HAP-1 (cell line): ENCODE measurements at regions not wholly inside any gene's neighbourhood (a gene's known extent, or its start where the extent isn't known, plus 50 kb on each side); places are given as distances from the start of the nearest gene placed in this dataset.
"Not testable (repeated sequence)": the region's sequence is repeated elsewhere in the genome, so short reads cannot be mapped to it uniquely, and the experiment has no call there.

Experiments
- DNase-seq, 2 experiments: peaks; one replicate each; pipeline ENCODE4 v3.0.0-alpha.2; 2016 to 2020; ENCODE audit warnings: low spot score in 2 of 2
- H3K27me3 ChIP-seq: fragments of 250-450 bp; sonication (Bioruptor Pico); 2 replicates; pipeline ENCODE4 v1.5.1; 2020; ENCODE audit warnings: low read depth, mild to moderate bottlenecking, moderate library complexity
- H3K36me3 ChIP-seq: fragments of 250-450 bp; sonication (Bioruptor Pico); replicated peaks from 2 replicates; pipeline ENCODE4 v1.5.1; 2020; ENCODE audit warnings: mild to moderate bottlenecking
- H3K4me1 ChIP-seq: fragments of 250-450 bp; sonication (Bioruptor Pico); 2 replicates; pipeline ENCODE4 v1.5.1; 2020; ENCODE audit warnings: mild to moderate bottlenecking
- H3K4me3 ChIP-seq: fragments of 250-450 bp; sonication (Bioruptor Pico); 2 replicates; pipeline ENCODE4 v1.5.1; 2020; ENCODE audit warnings: mild to moderate bottlenecking, moderate library complexity
- H3K9me3 ChIP-seq: fragments of 250-450 bp; sonication (Bioruptor Pico); 2 replicates; pipeline ENCODE4 v1.5.1; 2020; ENCODE audit warnings: mild to moderate bottlenecking, moderate library complexity
- in situ Hi-C: fragments of 300-500 bp; cut with MboI; formaldehyde crosslinking; loops from 3 replicates; pipeline ENCODE4 v1.14.3; 2020; ENCODE audit warnings: low sequenced_read_pairs, inconsistent platforms, mixed read lengths

- H3K4me1 ChIP-seq: no peaks in the 10 kb centered on the region
- no peak for DNase-seq
- in situ Hi-C loops: no loop called here
These were observed 791.2 kb downstream of the FLRT2 start for GRCh38 chr14:86321151-86321550.

GRCh38 chr14:86312154-86312665, 782.3 kb downstream of the FLRT2 start:
- in situ Hi-C loops, DNase-seq, H3K4me1 ChIP-seq, H3K4me3 ChIP-seq, H3K9me3 ChIP-seq, H3K27me3 ChIP-seq, H3K36me3 ChIP-seq: not testable (repeated sequence)

More at GRCh38 chr14:86321151-86321550, 791.2 kb downstream of the FLRT2 start:
- Histone ChIP-seq H3K9me3 (no peaks in the 10 kb centered on the region), H3K36me3 (no peaks in the 10 kb centered on the region), H3K4me3 (no peak overlapping the region), H3K27me3 (no peaks in the 10 kb centered on the region)

GRCh38 chr14:86311151-86311550, 781.2 kb downstream of the FLRT2 start:
- Histone ChIP-seq H3K36me3 (no peaks in the 10 kb centered on the region), H3K4me1 (no peaks in the 10 kb centered on the region), H3K4me3 (no peak overlapping the region), H3K9me3 (no peaks in the 10 kb centered on the region), H3K27me3 (no peaks in the 10 kb centered on the region)
- in situ Hi-C loops: no loop called here
- no peak for DNase-seq

GRCh38 chr14:86310611-86311010, 780.7 kb downstream of the FLRT2 start:
- no peak for DNase-seq
- no peak overlapping the region for H3K4me3 ChIP-seq
- H3K4me1 ChIP-seq: no peaks in the 10 kb centered on the region
- no peaks in the 10 kb centered on the region for H3K27me3 ChIP-seq
- in situ Hi-C loops: no loop called here
- no peaks in the 10 kb centered on the region for H3K9me3 ChIP-seq
- H3K36me3 ChIP-seq: no peaks in the 10 kb centered on the region

- Histone ChIP-seq H3K4me3 (no peak overlapping the region), H3K4me1 (no peaks in the 10 kb centered on the region), H3K9me3 (no peaks in the 10 kb centered on the region), H3K36me3 (no peaks in the 10 kb centered on the region), H3K27me3 (no peaks in the 10 kb centered on the region)
- in situ Hi-C loops: no loop called here
- DNase-seq: no peak
These were observed 780.2 kb downstream of the FLRT2 start for GRCh38 chr14:86310148-86310547.

GRCh38 chr14:86305058-86305457, 775.1 kb downstream of the FLRT2 start:
- Histone ChIP-seq H3K27me3 (no peaks in the 10 kb centered on the region), H3K4me1 (no peaks in the 10 kb centered on the region), H3K36me3 (no peaks in the 10 kb centered on the region), H3K4me3 (no peak overlapping the region), H3K9me3 (no peaks in the 10 kb centered on the region)
- no peak for DNase-seq
- in situ Hi-C loops: no loop called here

- Histone ChIP-seq H3K4me1 (no peaks in the 10 kb centered on the region), H3K27me3 (no peaks in the 10 kb centered on the region), H3K9me3 (no peaks in the 10 kb centered on the region), H3K4me3 (no peak overlapping the region), H3K36me3 (no peaks in the 10 kb centered on the region)
- in situ Hi-C loops: no loop called here
- DNase-seq: no peak
These were observed 770.0 kb downstream of the FLRT2 start for GRCh38 chr14:86299994-86300393.

- Histone ChIP-seq H3K9me3 (no peaks in the 10 kb centered on the region), H3K4me3 (no peak overlapping the region), H3K27me3 (no peaks in the 10 kb centered on the region), H3K36me3 (no peaks in the 10 kb centered on the region), H3K4me1 (no peaks in the 10 kb centered on the region)
- DNase-seq: no peak
- in situ Hi-C loops: no loop called here
These were observed 766.2 kb downstream of the FLRT2 start for GRCh38 chr14:86296173-86296572.

GRCh38 chr14:86288336-86288735, 758.4 kb downstream of the FLRT2 start:
- H3K4me1 ChIP-seq: no peaks in the 10 kb centered on the region
- no peaks in the 10 kb centered on the region for H3K36me3 ChIP-seq
- H3K27me3 ChIP-seq: no peaks in the 10 kb centered on the region
- DNase-seq: no peak
- no peak overlapping the region for H3K4me3 ChIP-seq
- in situ Hi-C loops: no loop called here
- H3K9me3 ChIP-seq: no peaks in the 10 kb centered on the region

GRCh38 chr14:86279405-86279804, 749.5 kb downstream of the FLRT2 start:
- no peaks in the 10 kb centered on the region for H3K9me3 ChIP-seq
- in situ Hi-C loops: no loop called here
- no peaks in the 10 kb centered on the region for H3K36me3 ChIP-seq
- DNase-seq: no peak
- H3K4me3 ChIP-seq: no peak overlapping the region
- no peaks in the 10 kb centered on the region for H3K27me3 ChIP-seq
- H3K4me1 ChIP-seq: no peaks in the 10 kb centered on the region

- in situ Hi-C loops: no loop called here
- no peak for DNase-seq
- Histone ChIP-seq H3K4me1 (no peaks in the 10 kb centered on the region), H3K4me3 (no peak overlapping the region), H3K27me3 (no peaks in the 10 kb centered on the region), H3K36me3 (no peaks in the 10 kb centered on the region), H3K9me3 (no peaks in the 10 kb centered on the region)
These were observed 728.0 kb downstream of the FLRT2 start for GRCh38 chr14:86257973-86258372.

- H3K4me3 ChIP-seq: no peak overlapping the region
- H3K9me3 ChIP-seq: no peaks in the 10 kb centered on the region
- H3K36me3 ChIP-seq: no peaks in the 10 kb centered on the region
- no peaks in the 10 kb centered on the region for H3K4me1 ChIP-seq
- DNase-seq: no peak
- no peaks in the 10 kb centered on the region for H3K27me3 ChIP-seq
- in situ Hi-C loops: no loop called here
These were observed 713.2 kb downstream of the FLRT2 start for GRCh38 chr14:86243158-86243557.

- no peaks in the 10 kb centered on the region for H3K4me1 ChIP-seq
- H3K27me3 ChIP-seq: no peaks in the 10 kb centered on the region
- in situ Hi-C loops: no loop called here
- DNase-seq: no peak
- H3K9me3 ChIP-seq: no peaks in the 10 kb centered on the region
- no peak overlapping the region for H3K4me3 ChIP-seq
- no peaks in the 10 kb centered on the region for H3K36me3 ChIP-seq
These were observed 707.8 kb downstream of the FLRT2 start for GRCh38 chr14:86237733-86238132.

GRCh38 chr14:86221755-86222154, 691.8 kb downstream of the FLRT2 start:
- in situ Hi-C loops: no loop called here
- no peak for DNase-seq

GRCh38 chr14:86221000-86221399, 691.1 kb downstream of the FLRT2 start:
- no peaks in the 10 kb centered on the region for H3K27me3 ChIP-seq
- H3K9me3 ChIP-seq: no peaks in the 10 kb centered on the region
- H3K36me3 ChIP-seq: no peaks in the 10 kb centered on the region
- in situ Hi-C loops: no loop called here
- H3K4me1 ChIP-seq: no peaks in the 10 kb centered on the region
- no peak overlapping the region for H3K4me3 ChIP-seq
- no peak for DNase-seq

More at GRCh38 chr14:86221755-86222154, 691.8 kb downstream of the FLRT2 start:
- no peak overlapping the region for H3K4me3 ChIP-seq
- H3K27me3 ChIP-seq: no peaks in the 10 kb centered on the region
- no peaks in the 10 kb centered on the region for H3K36me3 ChIP-seq
- H3K4me1 ChIP-seq: no peaks in the 10 kb centered on the region
- H3K9me3 ChIP-seq: no peaks in the 10 kb centered on the region
